ENCODE measurements at regions not wholly inside any gene's neighbourhood (a gene's known extent, or its start where the extent isn't known, plus 50 kb on each side); places are given as distances from the start of the nearest gene placed in this dataset.

- H3K4me2 ChIP-seq (ENCODE audit: insufficient read depth, low read length, poor library complexity, severe bottlenecking), result no peak overlapping the region
- H4K91ac ChIP-seq (ENCODE audit: low read depth, low read length, poor library complexity), result no peak overlapping the region
- H3K79me1 ChIP-seq (ENCODE audit: low read depth, low read length), result peaks cover 1% of the 10 kb centered on the region
- no peak overlapping the region for H2BK5ac ChIP-seq (ENCODE audit: low read length)
- no peaks in the 10 kb centered on the region for H3K36me3 ChIP-seq (replicated peaks in 1 of 2; ENCODE audit: control insufficient read depth in 2 of 2, insufficient read depth in 2 of 2, low read length in 2 of 2)
- H3K4ac ChIP-seq (ENCODE audit: low read length), result no peak overlapping the region
- H3K18ac ChIP-seq (ENCODE audit: low read length), result no peak overlapping the region
- no peak overlapping the region for H3K14ac ChIP-seq (ENCODE audit: low read length)
- H2BK120ac ChIP-seq (ENCODE audit: low read depth, low read length), result no peak overlapping the region
- H3K4me1 ChIP-seq (ENCODE audit: control insufficient read depth in 2 of 2, insufficient read depth in 1 of 2, low read depth in 1 of 2, low read length in 2 of 2), result peaks cover 0 to 3% of the 10 kb centered on the region in 2 donors
- H2AFZ ChIP-seq (ENCODE audit: low read length), result no peak overlapping the region
- no peak overlapping the region for H3K4me3 ChIP-seq (ENCODE audit: low read length in 2 of 2)
- DNase-seq (ENCODE audit: low spot score), result no peak
- no peak overlapping the region for H2BK15ac ChIP-seq (ENCODE audit: low read length)
- no peak overlapping the region for H4K8ac ChIP-seq (ENCODE audit: low read depth, low read length)
- H3K9ac ChIP-seq (ENCODE audit: low read depth, low read length, poor library complexity), result no peak overlapping the region
- no peaks in the 10 kb centered on the region for H3K27me3 ChIP-seq (ENCODE audit: control insufficient read depth in 3 of 3, insufficient read depth in 3 of 3, low read depth in 1 of 3, low read length in 3 of 3)
- no peaks in the 10 kb centered on the region for H3K9me3 ChIP-seq (replicated peaks in 1 of 2; ENCODE audit: control insufficient read depth in 2 of 2, insufficient read depth in 1 of 2, low read depth in 1 of 2, low read length in 2 of 2)
- H3K27ac ChIP-seq (replicated peaks; ENCODE audit: low read length), result no peak overlapping the region
- H2BK12ac ChIP-seq (ENCODE audit: low read length), result no peak overlapping the region
- no peak overlapping the region for H2AK5ac ChIP-seq (ENCODE audit: low read depth, low read length)
- H3K23ac ChIP-seq (ENCODE audit: low read depth, low read length, poor library complexity), result no peak overlapping the region
Measured at GRCh38 chr9:99726758-99727157, 94.9 kb upstream of the NR4A3 start.

DNA sequence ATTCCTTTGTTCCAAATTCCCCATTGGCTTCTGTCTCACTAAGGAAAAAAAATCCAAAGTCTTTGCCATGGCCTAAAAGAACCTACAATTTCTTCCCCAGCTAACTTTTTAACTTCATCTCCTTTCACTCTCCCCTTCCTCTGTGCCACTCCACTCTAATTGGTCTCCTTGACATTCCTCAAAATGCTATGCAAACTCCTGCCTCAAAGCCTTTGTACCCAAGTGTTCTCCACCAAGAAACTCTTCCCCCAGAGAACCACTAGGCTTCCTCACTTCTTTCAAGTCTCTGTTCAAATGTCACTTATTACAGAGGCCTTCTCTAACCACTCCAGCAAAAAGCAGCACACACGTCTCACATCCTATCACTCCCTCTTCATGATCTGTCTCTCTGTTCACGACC, 91.6 kb upstream of the NR4A3 start:
- no peak overlapping the region for H3K4me3 ChIP-seq (ENCODE audit: low read length in 2 of 2)
- H4K91ac ChIP-seq (ENCODE audit: low read depth, low read length, poor library complexity), result no peak overlapping the region
- no peak overlapping the region for H3K9ac ChIP-seq (ENCODE audit: low read depth, low read length, poor library complexity)
- no peaks in the 10 kb centered on the region for H3K9me3 ChIP-seq (replicated peaks in 1 of 2; ENCODE audit: control insufficient read depth in 2 of 2, insufficient read depth in 1 of 2, low read depth in 1 of 2, low read length in 2 of 2)
- no peak overlapping the region for H3K4ac ChIP-seq (ENCODE audit: low read length)
- H3K27me3 ChIP-seq (ENCODE audit: control insufficient read depth in 3 of 3, insufficient read depth in 3 of 3, low read depth in 1 of 3, low read length in 3 of 3), result no peaks in the 10 kb centered on the region
- peaks cover 0 to 3% of the 10 kb centered on the region in 2 donors for H3K4me1 ChIP-seq (ENCODE audit: control insufficient read depth in 2 of 2, insufficient read depth in 1 of 2, low read depth in 1 of 2, low read length in 2 of 2)
- no peak overlapping the region for H2BK12ac ChIP-seq (ENCODE audit: low read length)
- DNase-seq (ENCODE audit: low spot score), result no peak
- no peak overlapping the region for H3K14ac ChIP-seq (ENCODE audit: low read length)
- H3K27ac ChIP-seq (replicated peaks; ENCODE audit: low read length), result no peak overlapping the region
- H2AK5ac ChIP-seq (ENCODE audit: low read depth, low read length), result no peak overlapping the region
- no peak overlapping the region for H2BK5ac ChIP-seq (ENCODE audit: low read length)
- H4K8ac ChIP-seq (ENCODE audit: low read depth, low read length), result no peak overlapping the region
- H2AFZ ChIP-seq (ENCODE audit: low read length), result no peak overlapping the region
- no peak overlapping the region for H2BK120ac ChIP-seq (ENCODE audit: low read depth, low read length)
- no peak overlapping the region for H3K23ac ChIP-seq (ENCODE audit: low read depth, low read length, poor library complexity)
- H3K18ac ChIP-seq (ENCODE audit: low read length), result no peak overlapping the region
- H3K36me3 ChIP-seq (replicated peaks in 1 of 2; ENCODE audit: control insufficient read depth in 2 of 2, insufficient read depth in 2 of 2, low read length in 2 of 2), result no peaks in the 10 kb centered on the region
- H3K79me1 ChIP-seq (ENCODE audit: low read depth, low read length), result peaks cover 1% of the 10 kb centered on the region
- WGBS, 2 donors (ENCODE audit: extremely low coverage in 2 of 2, insufficient read length in 2 of 2, insufficient replicate concordance in 1 of 2), result no CpG with 5 or more reads among the region's 2 CpGs
- no peak overlapping the region for H3K4me2 ChIP-seq (ENCODE audit: insufficient read depth, low read length, poor library complexity, severe bottlenecking)
- no peak overlapping the region for H2BK15ac ChIP-seq (ENCODE audit: low read length)

GRCh38 chr9:99731950-99732349, 89.7 kb upstream of the NR4A3 start:
- no peaks in the 10 kb centered on the region for H3K36me3 ChIP-seq (replicated peaks in 1 of 2; ENCODE audit: control insufficient read depth in 2 of 2, insufficient read depth in 2 of 2, low read length in 2 of 2)

DNA sequence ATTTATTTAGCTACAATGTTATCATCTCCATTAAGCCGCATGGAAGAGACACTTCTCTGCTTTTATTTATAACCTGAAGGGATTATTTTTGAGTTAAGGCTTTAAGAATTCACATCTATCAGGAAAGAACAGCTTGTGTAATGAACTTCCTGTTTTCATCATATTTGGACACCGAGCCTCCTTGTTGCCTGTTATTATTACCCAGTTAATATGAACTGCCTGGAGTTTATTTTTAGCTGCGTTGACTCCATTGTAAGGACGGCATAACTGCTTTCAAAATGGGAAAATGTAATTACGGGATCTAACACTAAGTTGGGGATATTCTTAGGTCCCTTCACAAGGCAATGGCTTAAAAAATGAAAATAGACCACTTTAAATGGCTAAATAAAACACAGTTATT, 89.0 kb upstream of the NR4A3 start:
- no peak for DNase-seq (ENCODE audit: low spot score)
- no peak overlapping the region for H3K18ac ChIP-seq (ENCODE audit: low read length)
- H3K27ac ChIP-seq (replicated peaks; ENCODE audit: low read length), result no peak overlapping the region
- no peaks in the 10 kb centered on the region for H3K27me3 ChIP-seq (ENCODE audit: control insufficient read depth in 3 of 3, insufficient read depth in 3 of 3, low read depth in 1 of 3, low read length in 3 of 3)
- H3K9ac ChIP-seq (ENCODE audit: low read depth, low read length, poor library complexity), result no peak overlapping the region
- H3K4me2 ChIP-seq (ENCODE audit: insufficient read depth, low read length, poor library complexity, severe bottlenecking), result no peak overlapping the region
- H3K9me3 ChIP-seq (replicated peaks in 1 of 2; ENCODE audit: control insufficient read depth in 2 of 2, insufficient read depth in 1 of 2, low read depth in 1 of 2, low read length in 2 of 2), result no peaks in the 10 kb centered on the region
- no peak overlapping the region for H2AK5ac ChIP-seq (ENCODE audit: low read depth, low read length)
- no peak overlapping the region for H4K91ac ChIP-seq (ENCODE audit: low read depth, low read length, poor library complexity)
- H3K4ac ChIP-seq (ENCODE audit: low read length), result no peak overlapping the region
- no peak overlapping the region for H3K4me3 ChIP-seq (ENCODE audit: low read length in 2 of 2)
- H2BK5ac ChIP-seq (ENCODE audit: low read length), result no peak overlapping the region
- peaks cover 0 to 3% of the 10 kb centered on the region in 2 donors for H3K4me1 ChIP-seq (ENCODE audit: control insufficient read depth in 2 of 2, insufficient read depth in 1 of 2, low read depth in 1 of 2, low read length in 2 of 2)
- H3K79me1 ChIP-seq (ENCODE audit: low read depth, low read length), result peaks cover 1% of the 10 kb centered on the region
- no peak overlapping the region for H3K14ac ChIP-seq (ENCODE audit: low read length)
- H2AFZ ChIP-seq (ENCODE audit: low read length), result no peak overlapping the region
- no peaks in the 10 kb centered on the region for H3K36me3 ChIP-seq (replicated peaks in 1 of 2; ENCODE audit: control insufficient read depth in 2 of 2, insufficient read depth in 2 of 2, low read length in 2 of 2)
- no CpG with 5 or more reads among the region's 5 CpGs for WGBS, 2 donors (ENCODE audit: extremely low coverage in 2 of 2, insufficient read length in 2 of 2, insufficient replicate concordance in 1 of 2)
- no peak overlapping the region for H2BK12ac ChIP-seq (ENCODE audit: low read length)
- no peak overlapping the region for H4K8ac ChIP-seq (ENCODE audit: low read depth, low read length)
- H2BK15ac ChIP-seq (ENCODE audit: low read length), result no peak overlapping the region
- no peak overlapping the region for H3K23ac ChIP-seq (ENCODE audit: low read depth, low read length, poor library complexity)
- no peak overlapping the region for H2BK120ac ChIP-seq (ENCODE audit: low read depth, low read length)

More at GRCh38 chr9:99731950-99732349, 89.7 kb upstream of the NR4A3 start:
- Histone ChIP-seq H3K79me1 (ENCODE audit: low read depth, low read length) (peaks cover 1% of the 10 kb centered on the region), H4K91ac (ENCODE audit: low read depth, low read length, poor library complexity) (no peak overlapping the region), H4K8ac (ENCODE audit: low read depth, low read length) (no peak overlapping the region), H3K14ac (ENCODE audit: low read length) (no peak overlapping the region), H2AK5ac (ENCODE audit: low read depth, low read length) (no peak overlapping the region), H3K23ac (ENCODE audit: low read depth, low read length, poor library complexity) (no peak overlapping the region), H3K4me1 (ENCODE audit: control insufficient read depth in 2 of 2, insufficient read depth in 1 of 2, low read depth in 1 of 2, low read length in 2 of 2) (peaks cover 0 to 3% of the 10 kb centered on the region in 2 donors), H2AFZ (ENCODE audit: low read length) (no peak overlapping the region), H3K9me3 (replicated peaks in 1 of 2; ENCODE audit: control insufficient read depth in 2 of 2, insufficient read depth in 1 of 2, low read depth in 1 of 2, low read length in 2 of 2) (no peaks in the 10 kb centered on the region), H2BK5ac (ENCODE audit: low read length) (no peak overlapping the region), H3K18ac (ENCODE audit: low read length) (no peak overlapping the region), H3K4ac (ENCODE audit: low read length) (no peak overlapping the region), H2BK15ac (ENCODE audit: low read length) (no peak overlapping the region), H2BK12ac (ENCODE audit: low read length) (no peak overlapping the region), H3K27me3 (ENCODE audit: control insufficient read depth in 3 of 3, insufficient read depth in 3 of 3, low read depth in 1 of 3, low read length in 3 of 3) (no peaks in the 10 kb centered on the region), H3K9ac (ENCODE audit: low read depth, low read length, poor library complexity) (no peak overlapping the region), H3K4me3 (ENCODE audit: low read length in 2 of 2) (no peak overlapping the region), H3K27ac (replicated peaks; ENCODE audit: low read length) (no peak overlapping the region), H3K4me2 (ENCODE audit: insufficient read depth, low read length, poor library complexity, severe bottlenecking) (no peak overlapping the region), H2BK120ac (ENCODE audit: low read depth, low read length) (no peak overlapping the region)
- no peak for DNase-seq (ENCODE audit: low spot score)
- no CpG with 5 or more reads among the region's 2 CpGs for WGBS, 2 donors (ENCODE audit: extremely low coverage in 2 of 2, insufficient read length in 2 of 2, insufficient replicate concordance in 1 of 2)

Data from neuronal stem cell (in vitro differentiated cells).